Glomerular visceral epithelial cell (primary cell): ENCODE measurements at regions not wholly inside any gene's neighbourhood (a gene's known extent, or its start where the extent isn't known, plus 50 kb on each side); places are given as distances from the start of the nearest gene placed in this dataset.

ENCODE experiments used
- DNase-seq: peaks from one replicate; pipeline ENCODE4 v3.0.0-alpha.2; 2016; ENCODE audit errors: extremely low spot score

GRCh38 chr11:15882876-15883454 is 473.4 kb downstream of the SOX6 start:
- no peak for DNase-seq

DNA sequence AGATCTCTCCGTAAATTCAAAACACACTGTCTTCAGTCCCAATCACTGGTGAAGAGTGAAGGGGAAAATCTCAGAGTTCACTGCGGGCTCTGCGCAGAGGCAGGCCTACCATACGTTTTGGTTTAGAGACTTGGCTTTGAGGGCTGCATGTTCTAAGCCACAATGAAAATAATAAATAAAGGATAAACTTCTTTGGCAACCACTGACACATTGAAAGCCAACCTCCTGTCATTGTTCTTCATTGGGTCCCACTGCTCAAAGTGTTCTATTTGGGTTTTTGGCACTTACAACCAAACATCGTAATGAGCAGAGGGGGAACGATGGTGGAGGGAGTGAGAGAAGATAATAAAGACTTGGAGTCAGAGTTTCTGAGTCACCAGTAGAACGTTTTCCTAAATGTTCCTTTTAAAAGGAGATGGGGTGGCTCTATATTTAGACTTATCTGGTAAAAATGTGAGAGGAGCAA is 472.9 kb downstream of the SOX6 start:
- DNase-seq: no peak

DNA sequence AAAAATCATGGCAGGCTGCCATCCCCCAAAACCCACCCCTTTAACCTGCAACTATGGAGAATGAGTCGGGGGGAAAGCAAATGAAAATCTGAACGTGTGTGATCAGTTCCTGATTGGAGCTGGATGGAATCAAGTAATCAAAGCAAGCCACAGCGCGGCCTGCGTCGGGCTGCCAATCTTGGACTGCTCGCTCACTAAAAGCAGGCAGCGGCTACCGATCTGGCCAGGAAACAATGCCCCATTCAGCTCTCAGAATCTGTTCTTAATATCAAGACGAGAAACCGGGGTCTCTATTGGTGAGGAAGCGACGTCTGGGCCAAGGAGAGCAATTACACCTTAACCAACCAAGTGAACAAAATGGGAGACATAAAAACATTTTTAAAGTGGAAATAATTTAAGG is 472.2 kb downstream of the SOX6 start:
- DNase-seq: no peak

- no peak for DNase-seq
These were observed 471.4 kb downstream of the SOX6 start for GRCh38 chr11:15884777-15885540.

- no peak for DNase-seq
These were observed 470.5 kb downstream of the SOX6 start for GRCh38 chr11:15885854-15886253.

GRCh38 chr11:15886299-15886698 is 470.0 kb downstream of the SOX6 start:
- no peak for DNase-seq

- no peak for DNase-seq
These were observed 469.5 kb downstream of the SOX6 start for GRCh38 chr11:15886866-15887265.

DNA sequence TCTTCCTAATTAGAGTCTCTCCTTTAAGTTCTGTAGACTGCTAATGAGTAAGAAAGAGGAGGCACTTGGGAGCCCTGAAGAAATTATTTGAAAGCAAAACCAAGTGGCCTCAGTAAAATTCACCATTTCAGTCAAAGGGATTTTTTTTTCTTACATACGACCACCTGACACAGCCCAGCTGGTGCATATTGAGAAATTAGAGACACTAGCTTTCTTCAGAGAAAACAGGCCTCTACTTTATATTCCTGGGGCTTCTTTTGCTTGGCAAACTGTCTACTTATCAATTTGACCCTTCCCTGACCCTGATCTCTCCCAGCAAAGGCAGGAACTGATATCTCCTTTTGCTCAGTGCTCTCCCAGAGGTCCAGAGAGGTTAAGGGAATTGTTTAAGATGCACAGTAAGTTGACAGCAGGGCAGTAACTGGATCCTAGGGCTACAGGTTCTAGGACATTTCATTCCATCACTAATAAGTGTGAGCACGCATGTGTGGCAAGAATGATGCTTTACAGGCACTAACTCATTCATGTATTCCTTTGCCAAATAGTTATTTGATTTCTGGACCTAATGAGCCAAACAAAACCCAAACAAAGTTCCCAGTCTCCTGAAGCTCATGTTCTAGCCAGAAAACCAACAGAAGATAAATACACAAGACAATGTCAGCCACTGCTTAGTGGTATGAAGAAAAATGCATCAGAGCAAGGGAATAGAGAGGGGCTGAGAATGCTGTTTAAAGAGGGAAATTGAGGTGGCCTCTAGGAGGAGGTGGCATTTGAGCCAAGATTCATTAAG is 467.6 kb downstream of the SOX6 start:
- DNase-seq: no peak

DNA sequence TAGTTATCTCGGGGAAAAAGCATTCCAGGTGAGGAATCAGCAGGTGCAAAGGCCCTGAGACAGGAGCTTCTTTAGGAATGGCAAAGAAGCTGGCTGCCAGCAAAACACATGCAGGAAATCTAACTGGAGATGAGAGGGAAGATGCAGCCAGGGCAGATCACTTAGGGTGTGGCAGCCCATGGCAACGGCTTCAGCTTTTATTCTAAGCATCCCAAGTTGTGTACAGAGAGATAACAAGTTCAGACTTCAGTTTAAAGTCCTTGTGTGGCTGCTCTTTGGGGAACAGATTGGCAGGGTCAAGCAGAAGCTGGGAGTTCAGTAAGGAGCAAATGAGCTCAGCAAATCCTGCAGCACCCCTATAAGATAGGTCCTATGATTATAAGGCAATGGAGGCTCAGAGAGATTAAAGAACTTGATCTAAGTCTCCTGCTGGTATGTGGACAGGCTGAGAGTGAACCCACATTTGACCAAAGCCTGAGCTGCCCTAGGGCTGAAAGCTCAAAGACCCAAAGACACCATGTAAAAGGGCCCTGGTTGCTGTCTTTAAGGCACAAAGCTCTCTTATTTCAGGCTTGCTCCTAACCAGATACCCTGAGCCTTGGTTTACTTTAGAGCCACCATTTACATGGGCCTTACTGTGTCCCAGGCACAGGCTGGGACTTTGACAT is 466.8 kb downstream of the SOX6 start:
- no peak for DNase-seq

GRCh38 chr11:15890031-15890713 is 466.2 kb downstream of the SOX6 start:
- DNase-seq: no peak

- DNase-seq: no peak
These were observed 463.3 kb downstream of the SOX6 start for GRCh38 chr11:15893080-15893492.

DNA sequence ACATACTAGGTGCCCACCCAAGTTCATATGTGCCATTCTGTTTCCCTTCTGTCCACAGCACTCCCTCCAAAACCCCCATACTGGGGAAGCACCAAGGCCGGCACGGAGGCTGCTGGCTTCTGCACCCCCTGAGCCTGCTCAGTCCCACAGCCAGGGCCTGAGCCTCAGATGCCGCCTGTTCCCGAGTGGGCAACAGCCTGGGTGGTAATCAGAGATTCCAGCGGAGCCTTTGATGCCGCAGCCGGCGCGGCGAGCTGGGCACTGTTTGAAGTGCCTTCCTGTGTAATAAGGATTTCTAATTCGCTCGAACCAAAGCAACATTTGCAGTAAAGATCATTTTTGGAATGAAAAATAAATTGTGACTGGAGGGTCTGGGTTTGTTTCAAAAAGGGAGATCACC is 460.3 kb downstream of the SOX6 start:
- DNase-seq: no peak

DNA sequence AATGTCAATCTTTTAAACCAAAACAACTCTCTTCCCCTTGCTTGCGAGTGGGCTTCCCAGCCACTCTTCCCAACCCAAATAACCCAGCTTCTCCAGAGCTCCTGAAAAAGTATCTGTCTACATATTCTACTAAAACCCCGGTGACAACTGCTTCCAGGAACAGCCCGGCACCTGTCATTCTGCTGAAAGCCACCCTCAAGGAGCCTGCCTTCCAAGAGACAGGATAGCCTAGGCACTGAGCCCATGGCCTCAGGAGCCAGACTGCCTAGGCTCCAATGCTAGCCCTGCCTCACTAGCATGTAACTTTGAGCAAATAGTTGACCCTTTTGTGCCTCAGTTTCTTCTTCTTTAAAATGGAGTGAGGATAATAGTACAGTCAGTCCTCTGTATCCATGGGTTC is 459.8 kb downstream of the SOX6 start:
- no peak for DNase-seq

DNA sequence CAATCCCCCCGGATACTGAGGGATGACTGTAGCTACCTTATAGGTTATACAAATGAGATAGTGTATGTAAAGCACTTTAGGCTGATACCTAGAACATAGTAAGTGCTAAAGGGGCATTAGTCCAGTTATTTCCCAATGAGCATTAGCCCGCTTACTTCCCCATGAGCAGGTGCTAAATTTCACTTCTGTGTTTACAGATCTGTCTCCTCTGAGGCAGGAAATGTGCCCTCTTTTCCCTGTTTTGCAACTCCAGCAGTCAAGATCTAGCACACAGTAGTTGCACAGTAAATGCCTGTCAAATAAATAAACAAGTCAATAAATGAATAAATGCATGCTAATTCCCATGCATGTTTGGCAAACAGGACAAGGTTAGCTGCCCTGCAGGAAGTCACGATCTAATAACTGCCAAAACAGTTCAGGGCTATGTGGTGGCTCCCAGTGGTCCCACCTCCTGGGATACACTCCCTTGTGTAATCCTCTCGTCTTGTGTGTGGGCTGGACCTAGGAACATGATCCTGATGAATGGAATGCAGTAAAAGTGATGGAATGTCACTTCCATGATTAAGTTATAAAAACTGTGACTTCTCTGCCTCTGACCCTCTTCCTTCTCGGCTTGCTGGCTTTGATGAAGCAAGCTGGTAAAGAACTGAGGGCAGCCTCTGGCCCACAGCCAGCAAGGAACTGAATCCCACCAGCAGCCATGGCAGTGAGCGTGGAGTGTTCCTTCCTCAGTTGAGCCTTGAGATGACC is 459.0 kb downstream of the SOX6 start:
- no peak for DNase-seq

DNA sequence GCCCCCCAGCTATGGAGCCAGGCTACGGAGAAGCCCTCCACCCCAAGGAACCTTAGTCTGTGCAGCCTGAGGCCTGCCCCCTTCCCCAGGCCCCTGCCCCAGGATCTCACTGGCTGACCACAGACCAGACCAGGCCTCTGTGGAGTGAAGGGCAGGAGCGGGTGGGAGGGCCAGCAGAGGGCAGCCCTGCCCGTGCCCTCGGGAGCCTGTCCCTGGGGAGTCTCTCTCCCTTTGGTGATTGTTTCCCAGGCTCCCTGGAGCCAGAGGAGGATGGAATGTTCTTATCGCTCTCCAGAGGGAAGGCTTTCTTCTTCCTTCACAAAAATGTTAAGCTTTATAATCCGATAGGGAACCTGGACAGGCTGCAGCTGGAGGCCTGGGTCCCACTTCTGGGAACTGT is 455.3 kb downstream of the SOX6 start:
- no peak for DNase-seq

DNA sequence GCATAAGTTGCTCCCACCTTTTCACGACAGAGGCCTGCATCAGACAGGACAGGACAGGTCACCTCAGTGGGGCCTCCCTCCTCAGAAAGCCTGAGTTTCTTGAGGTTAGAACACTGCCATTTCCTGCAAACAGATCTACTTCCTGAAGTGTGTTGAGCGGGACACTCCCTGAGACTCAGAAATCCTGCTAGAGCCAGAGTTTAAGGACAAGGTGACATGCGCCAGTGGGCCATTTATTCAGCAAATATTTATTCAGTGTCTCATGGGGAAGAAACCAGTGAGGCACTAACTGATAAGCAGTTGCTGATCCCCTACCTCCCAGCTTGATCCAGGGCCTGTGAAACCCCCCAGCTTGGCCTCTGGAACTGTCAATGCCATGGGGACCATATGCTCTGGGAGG is 454.6 kb downstream of the SOX6 start:
- DNase-seq: no peak

DNA sequence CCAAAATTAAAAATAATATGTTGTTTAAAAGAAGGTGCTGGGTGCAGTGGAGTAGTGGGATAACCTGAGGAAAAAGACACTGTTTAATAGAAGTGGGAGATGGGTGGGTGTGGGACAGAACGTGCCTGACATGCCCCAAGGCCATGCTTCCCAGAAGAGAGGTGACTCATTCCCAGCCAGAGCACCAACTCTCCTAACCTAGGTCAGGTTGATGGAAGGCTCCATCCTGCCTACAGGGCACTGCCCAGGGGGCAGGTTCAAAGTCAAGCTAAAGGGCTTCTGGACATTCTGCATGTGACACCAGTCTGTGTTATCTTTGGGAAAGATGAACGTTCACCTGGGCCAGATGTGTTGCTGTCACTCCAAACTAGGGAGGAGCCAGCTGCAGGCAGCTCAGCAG is 453.1 kb downstream of the SOX6 start:
- DNase-seq: no peak

DNA sequence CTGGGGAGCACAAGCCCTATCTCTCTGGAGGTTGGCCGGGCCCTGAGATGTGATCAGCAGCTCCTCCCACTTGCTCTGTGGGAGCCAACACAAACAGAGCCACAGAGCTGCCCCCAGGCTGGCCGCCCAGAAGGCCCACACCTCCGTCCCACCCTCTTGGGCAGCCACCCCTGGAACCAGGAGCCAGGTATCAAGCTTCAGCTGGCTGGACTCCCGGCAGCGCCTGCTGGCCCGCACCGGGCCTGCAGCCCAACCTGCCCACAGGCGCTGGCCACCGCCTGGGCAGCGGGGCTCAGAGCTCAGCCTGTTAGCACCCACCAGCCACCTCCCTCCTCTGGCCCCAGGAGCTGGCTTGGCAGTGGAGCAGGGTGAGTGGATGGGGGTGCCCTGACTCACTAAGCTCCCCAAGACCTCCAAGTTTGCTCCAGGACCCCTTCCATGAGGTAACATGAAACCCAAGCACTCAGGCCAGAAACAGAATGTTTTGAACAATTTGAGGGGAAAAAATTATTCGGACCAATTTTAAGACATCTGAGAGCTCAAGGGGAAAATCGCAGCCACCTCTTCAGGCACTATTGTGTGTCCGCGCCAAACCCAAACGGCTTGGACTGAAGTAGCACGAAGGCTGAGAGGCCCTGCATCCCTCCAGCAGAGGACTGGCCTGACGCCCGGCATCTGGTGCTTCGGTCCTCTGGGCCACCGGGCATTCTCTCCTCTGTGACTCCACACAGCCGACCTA is 450.8 kb downstream of the SOX6 start:
- no peak for DNase-seq

- no peak for DNase-seq
These were observed 449.8 kb downstream of the SOX6 start for GRCh38 chr11:15906481-15907035.

DNA sequence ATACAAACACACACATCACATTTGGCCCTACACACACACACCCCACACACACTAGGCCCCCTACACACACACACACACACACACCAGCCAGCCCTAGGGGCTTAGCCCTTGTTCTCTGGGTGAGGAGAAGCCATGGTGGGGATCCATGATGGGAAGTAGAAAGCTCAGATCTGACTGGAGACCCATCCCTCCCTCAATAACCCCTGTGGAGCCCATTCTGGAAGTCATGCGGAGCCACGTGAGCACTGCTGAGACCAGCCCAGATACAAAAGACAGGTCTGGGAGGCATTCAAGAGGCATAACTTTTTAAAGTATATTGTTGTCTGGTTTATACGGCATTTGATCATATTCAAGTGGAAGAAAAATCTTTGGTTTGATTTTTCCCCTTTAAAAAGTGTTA is 448.5 kb downstream of the SOX6 start:
- no peak for DNase-seq
